AG10803 (cell line): ENCODE measurements at regions not wholly inside any gene's neighbourhood (a gene's known extent, or its start where the extent isn't known, plus 50 kb on each side); places are given as distances from the start of the nearest gene placed in this dataset.

Experiments used
- DNase-seq: peaks from one replicate; pipeline ENCODE4 v3.0.0; 2010; ENCODE audit warnings: low read depth
- H3K4me3 ChIP-seq: 2 replicates; pipeline ENCODE4 v1.5.1; 2011; ENCODE audit warnings: mild to moderate bottlenecking, low read length, control low read depth
- CTCF ChIP-seq: conservative IDR thresholded peaks from 2 replicates; pipeline ENCODE4 v1.5.1; 2011; ENCODE audit warnings: mild to moderate bottlenecking, low read length, control low read depth, inconsistent platforms

- no peak for DNase-seq
- H3K4me3 ChIP-seq: no peak overlapping the region
- no peak for TF ChIP-seq CTCF
Observed at GRCh38 chr20:24879875-24880274, 69.2 kb upstream of the CST7 start.

GRCh38 chr20:24880356-24880755 is 68.7 kb upstream of the CST7 start:
- no peak for DNase-seq
- no peak overlapping the region for H3K4me3 ChIP-seq
- TF ChIP-seq CTCF: no peak

- H3K4me3 ChIP-seq: no peak overlapping the region
- no peak for TF ChIP-seq CTCF
- DNase-seq: no peak
Observed at GRCh38 chr20:24890286-24890685, 58.8 kb upstream of the CST7 start.

GRCh38 chr20:24891546-24892393 is 57.3 kb upstream of the CST7 start:
- no peak overlapping the region for H3K4me3 ChIP-seq
- TF ChIP-seq CTCF: no peak
- no peak for DNase-seq

GRCh38 chr20:24892522-24892921 is 56.5 kb upstream of the CST7 start:
- no peak for DNase-seq
- H3K4me3 ChIP-seq: no peak overlapping the region
- TF ChIP-seq CTCF: no peak

GRCh38 chr20:24892931-24893330 is 56.1 kb upstream of the CST7 start:
- no peak overlapping the region for H3K4me3 ChIP-seq
- DNase-seq: no peak
- no peak for TF ChIP-seq CTCF

- TF ChIP-seq CTCF: no peak
- no peak overlapping the region for H3K4me3 ChIP-seq
- no peak for DNase-seq
Observed at GRCh38 chr20:24894488-24894887, 54.6 kb upstream of the CST7 start.
